SU-DHL-6 (cell line): ENCODE measurements at regions not wholly inside any gene's neighbourhood (a gene's known extent, or its start where the extent isn't known, plus 50 kb on each side); places are given as distances from the start of the nearest gene placed in this dataset.

Experiments used
- H2AFZ ChIP-seq: fragments of 200-600 bp; sonication (generic); 2 replicates; pipeline ENCODE4 v1.6.1; 2014; ENCODE audit warnings: low read depth, mild to moderate bottlenecking, moderate library complexity, mixed read lengths, antibody characterized with exemption, low read length; ENCODE audit not compliant: severe bottlenecking
- H3F3A ChIP-seq: fragments of 200-600 bp; shearing (Covaris generic); 2 replicates; pipeline ENCODE4 v1.6.0; 2016; ENCODE audit warnings: antibody characterized with exemption, mild to moderate bottlenecking; ENCODE audit not compliant: insufficient read depth
- H3K27ac ChIP-seq: fragments of 200-600 bp; sonication (generic); 2 replicates; pipeline ENCODE4 v1.5.1; 2016; ENCODE audit warnings: low read depth, mild to moderate bottlenecking, low read length, moderate library complexity, mixed read lengths
- H3K27me3 ChIP-seq: fragments of 200-600 bp; sonication (generic), shearing (Covaris generic); 2 replicates; pipeline ENCODE4 v1.6.0; 2014; ENCODE audit warnings: mild to moderate bottlenecking, low read length
- H3K36me3 ChIP-seq: fragments of 200-600 bp; sonication (generic); 2 replicates; pipeline ENCODE4 v1.6.1; 2014; ENCODE audit warnings: mild to moderate bottlenecking, low read length, mixed read lengths
- H3K4me2 ChIP-seq: fragments of 300-600, 200-600 bp; shearing (Covaris generic), sonication (generic); 2 replicates; pipeline ENCODE4 v1.6.0; 2014; ENCODE audit warnings: low read length, low read depth, mild to moderate bottlenecking; ENCODE audit not compliant: poor library complexity, severe bottlenecking
- H3K4me3 ChIP-seq: fragments of 200-600 bp; sonication (generic); 2 replicates; pipeline ENCODE4 v1.5.1; 2014; ENCODE audit warnings: antibody characterized with exemption, low read length, mild to moderate bottlenecking, mixed read lengths; ENCODE audit not compliant: insufficient read depth, poor library complexity, severe bottlenecking
- H3K79me2 ChIP-seq: fragments of 200-600 bp; sonication (generic); 2 replicates; pipeline ENCODE4 v1.6.1; 2014; ENCODE audit warnings: mild to moderate bottlenecking, low read length, moderate library complexity; ENCODE audit not compliant: insufficient read depth
- H3K9ac ChIP-seq: fragments of 200-600 bp; sonication (generic); 2 replicates; pipeline ENCODE4 v1.7.0; 2014; ENCODE audit warnings: mild to moderate bottlenecking, low read length
- H3K9me2 ChIP-seq: fragments of 200-600 bp; sonication (generic); replicated peaks from 2 replicates; pipeline ENCODE4 v1.6.1; 2014; ENCODE audit warnings: low read length; ENCODE audit not compliant: insufficient read depth
- H3K9me3 ChIP-seq: fragments of 200-600 bp; sonication (generic); 2 replicates; pipeline ENCODE4 v1.6.1; 2014; ENCODE audit warnings: low read length, mixed read lengths; ENCODE audit not compliant: insufficient read depth
- H4K20me1 ChIP-seq: fragments of 200-600 bp; sonication (generic); 2 replicates; pipeline ENCODE4 v1.6.1; 2014; ENCODE audit warnings: low read depth, mild to moderate bottlenecking, antibody characterized with exemption, low read length, moderate library complexity, mixed read lengths
- EZH2phosphoT487 ChIP-seq: fragments of 200-600 bp; sonication (generic), shearing (Covaris generic); conservative IDR thresholded peaks from 2 replicates; pipeline ENCODE4 v1.6.1; 2018; ENCODE audit warnings: mild to moderate bottlenecking, antibody characterized with exemption, low read length, moderate library complexity, mixed read lengths
- TF ChIP-seq, protein P1 (sequence below): fragments of 200-600 bp; sonication (generic); IDR thresholded peaks from one replicate; pipeline ENCODE4 v1.5.1; 2017; ENCODE audit warnings: antibody characterized with exemption, mild to moderate bottlenecking, low read length, moderate library complexity; ENCODE audit not compliant: insufficient read depth, poor library complexity, severe bottlenecking

DNA sequence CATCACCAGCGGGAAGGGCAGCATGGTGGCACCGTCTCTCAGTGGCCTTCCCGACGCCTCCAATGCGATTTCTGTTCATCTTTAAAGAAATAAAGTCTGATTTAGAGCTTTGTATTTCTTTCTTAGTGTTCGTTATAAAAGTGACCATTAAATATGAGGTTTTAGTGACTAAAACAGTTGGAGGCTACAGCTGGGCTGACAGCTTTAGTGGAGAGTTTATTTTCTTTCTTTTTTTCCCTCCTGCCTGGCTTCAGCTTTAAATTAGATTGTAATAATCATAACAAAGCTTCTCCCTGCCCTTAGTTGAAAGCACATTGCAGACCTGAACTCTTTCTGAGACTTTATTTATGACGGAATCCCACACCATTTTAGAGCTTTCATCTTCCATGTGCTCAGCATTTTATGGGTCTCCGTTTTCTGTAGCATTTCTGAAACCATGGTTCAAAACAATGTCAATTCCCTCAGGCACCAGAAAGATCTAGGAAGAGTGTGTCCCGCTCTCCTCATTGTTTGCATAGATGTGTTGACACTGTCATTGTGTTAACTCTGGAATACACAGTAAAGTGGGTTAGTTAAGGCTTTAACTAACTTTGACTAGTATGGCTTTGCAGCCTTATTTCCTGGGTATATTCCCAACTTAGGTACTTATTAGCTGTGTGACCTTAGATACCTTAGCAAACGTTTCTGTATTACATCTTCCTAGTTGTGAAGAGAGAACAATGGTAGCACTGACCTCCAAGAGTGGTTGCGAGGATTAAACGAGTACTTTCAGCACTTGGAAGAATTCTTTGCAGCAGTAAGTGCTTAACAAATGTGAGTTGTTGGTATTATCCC lies 97.4 kb upstream of the PGRMC2 start:
- Histone ChIP-seq H3K4me3 (no peak overlapping the region), H4K20me1 (no peaks in the 10 kb centered on the region), H3K9me3 (no peaks in the 10 kb centered on the region), H3K4me2 (no peak overlapping the region), H3K36me3 (no peaks in the 10 kb centered on the region), H3K9me2 (no peaks in the 10 kb centered on the region), H3K27me3 (no peaks in the 10 kb centered on the region), H3F3A (no peaks in the 10 kb centered on the region), H3K9ac (no peak overlapping the region), H2AFZ (no peak overlapping the region), H3K27ac (no peak overlapping the region), H3K79me2 (no peaks in the 10 kb centered on the region)
- TF ChIP-seq EZH2phosphoT487: no peak
- TF ChIP-seq, protein P1, sequence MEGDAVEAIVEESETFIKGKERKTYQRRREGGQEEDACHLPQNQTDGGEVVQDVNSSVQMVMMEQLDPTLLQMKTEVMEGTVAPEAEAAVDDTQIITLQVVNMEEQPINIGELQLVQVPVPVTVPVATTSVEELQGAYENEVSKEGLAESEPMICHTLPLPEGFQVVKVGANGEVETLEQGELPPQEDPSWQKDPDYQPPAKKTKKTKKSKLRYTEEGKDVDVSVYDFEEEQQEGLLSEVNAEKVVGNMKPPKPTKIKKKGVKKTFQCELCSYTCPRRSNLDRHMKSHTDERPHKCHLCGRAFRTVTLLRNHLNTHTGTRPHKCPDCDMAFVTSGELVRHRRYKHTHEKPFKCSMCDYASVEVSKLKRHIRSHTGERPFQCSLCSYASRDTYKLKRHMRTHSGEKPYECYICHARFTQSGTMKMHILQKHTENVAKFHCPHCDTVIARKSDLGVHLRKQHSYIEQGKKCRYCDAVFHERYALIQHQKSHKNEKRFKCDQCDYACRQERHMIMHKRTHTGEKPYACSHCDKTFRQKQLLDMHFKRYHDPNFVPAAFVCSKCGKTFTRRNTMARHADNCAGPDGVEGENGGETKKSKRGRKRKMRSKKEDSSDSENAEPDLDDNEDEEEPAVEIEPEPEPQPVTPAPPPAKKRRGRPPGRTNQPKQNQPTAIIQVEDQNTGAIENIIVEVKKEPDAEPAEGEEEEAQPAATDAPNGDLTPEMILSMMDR: no peak

DNA sequence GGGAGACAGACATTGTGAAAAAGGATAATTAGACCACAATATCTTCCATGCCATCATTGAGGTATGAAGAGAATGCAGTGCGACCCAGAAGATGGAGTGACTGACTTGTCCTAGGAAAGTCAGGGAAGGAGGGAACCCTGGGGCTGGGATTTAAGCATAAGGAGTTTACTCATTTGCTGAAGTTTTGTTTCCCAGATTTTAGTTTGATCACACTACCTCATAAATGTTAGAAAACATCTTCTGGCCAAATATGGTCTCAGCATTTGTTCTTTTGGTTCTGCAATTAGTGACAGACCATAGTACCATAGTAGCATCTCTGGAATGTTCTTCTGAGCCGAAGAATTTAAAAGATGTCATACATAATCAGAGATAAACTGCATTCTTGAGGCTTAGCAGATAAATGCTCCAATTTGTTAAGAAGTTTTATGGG lies 96.5 kb upstream of the PGRMC2 start:
- TF ChIP-seq EZH2phosphoT487: no peak
- TF ChIP-seq, protein P1: no peak
- no peak overlapping the region for H2AFZ ChIP-seq
- H3F3A ChIP-seq: no peaks in the 10 kb centered on the region
- no peaks in the 10 kb centered on the region for H3K79me2 ChIP-seq
- H3K36me3 ChIP-seq: no peaks in the 10 kb centered on the region
- no peaks in the 10 kb centered on the region for H4K20me1 ChIP-seq
- no peak overlapping the region for H3K4me3 ChIP-seq
- H3K9me3 ChIP-seq: no peaks in the 10 kb centered on the region
- H3K27me3 ChIP-seq: no peaks in the 10 kb centered on the region
- no peak overlapping the region for H3K9ac ChIP-seq
- H3K27ac ChIP-seq: no peak overlapping the region
- no peaks in the 10 kb centered on the region for H3K9me2 ChIP-seq
- H3K4me2 ChIP-seq: no peak overlapping the region

DNA sequence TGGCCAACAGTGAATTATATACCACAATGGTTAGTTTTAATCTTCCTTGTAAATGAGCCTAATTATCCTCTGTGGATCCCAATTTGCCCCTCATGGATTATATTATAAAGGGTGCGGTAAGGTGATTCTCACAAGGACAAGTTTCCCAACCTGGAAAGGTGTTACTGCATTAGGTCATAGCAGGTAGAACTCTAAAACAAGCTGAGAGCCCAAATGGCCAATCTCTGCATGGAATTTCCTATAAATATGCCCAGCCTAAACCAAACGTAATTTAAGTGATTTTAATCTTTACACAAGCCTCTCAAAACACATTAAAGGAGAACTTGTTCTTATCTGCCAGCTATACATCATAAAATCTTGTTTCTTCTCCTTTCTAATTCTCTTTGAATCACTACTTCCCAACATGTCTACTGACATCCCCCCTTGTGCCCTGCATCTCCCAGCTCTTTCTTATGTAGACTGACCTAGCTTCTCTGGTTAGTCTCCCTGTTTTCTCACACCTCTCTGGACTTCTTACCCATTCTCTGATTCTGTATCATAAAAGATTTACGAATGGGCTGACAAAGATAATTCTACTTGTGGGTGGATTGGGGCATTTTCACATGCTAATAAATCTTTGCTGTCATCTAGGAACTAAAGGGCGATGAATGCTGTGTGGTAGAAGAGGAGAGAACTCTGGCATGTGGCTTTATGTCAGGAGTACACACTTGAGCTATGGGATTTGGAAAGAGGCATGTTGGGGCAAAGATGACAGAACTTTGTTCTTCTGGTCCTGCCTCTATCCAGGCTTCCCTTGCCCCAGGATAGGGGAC lies 94.3 kb upstream of the PGRMC2 start:
- Histone ChIP-seq H3K36me3 (no peaks in the 10 kb centered on the region), H3K79me2 (no peaks in the 10 kb centered on the region), H3K9ac (no peak overlapping the region), H3K27ac (no peak overlapping the region), H3K4me2 (no peak overlapping the region), H3K4me3 (no peak overlapping the region), H3F3A (no peaks in the 10 kb centered on the region), H3K9me2 (no peaks in the 10 kb centered on the region), H3K27me3 (no peaks in the 10 kb centered on the region), H4K20me1 (no peaks in the 10 kb centered on the region), H2AFZ (no peak overlapping the region), H3K9me3 (no peaks in the 10 kb centered on the region)
- TF ChIP-seq, protein P1: no peak
- TF ChIP-seq EZH2phosphoT487: no peak
